ENCODE measurements at regions not wholly inside any gene's neighbourhood (a gene's known extent, or its start where the extent isn't known, plus 50 kb on each side); places are given as distances from the start of the nearest gene placed in this dataset.

- DNase-seq = no peak
Measured at GRCh38 chr2:63786471-63786870, 55.2 kb upstream of the UGP2 start.

GRCh38 chr2:63788071-63788470 is 53.6 kb upstream of the UGP2 start:
- DNase-seq = no peak

GRCh38 chr2:63789338-63790020 is 52.2 kb upstream of the UGP2 start:
- no peak for DNase-seq

GRCh38 chr2:63790491-63790890 is 51.2 kb upstream of the UGP2 start:
- no peak for DNase-seq

GRCh38 chr2:63790906-63791305 is 50.8 kb upstream of the UGP2 start:
- no peak for DNase-seq

- DNase-seq = no peak
Measured at GRCh38 chr2:63791387-63791786, 50.3 kb upstream of the UGP2 start.
